Heart right ventricle (tissue), 16 donors: ENCODE measurements at regions not wholly inside any gene's neighbourhood (a gene's known extent, or its start where the extent isn't known, plus 50 kb on each side); places are given as distances from the start of the nearest gene placed in this dataset.

Experiments used
- ATAC-seq, 8 donors: fragments of 200-7000 bp; cut with Tn5 transposase; one replicate each; pipeline ENCODE4 v1.9.1; 2020; ENCODE audit warnings: mild to moderate bottlenecking in 8 of 8, moderate library complexity in 8 of 8, moderate number of reproducible peaks in 1 of 8
- DNase-seq, 2 donors: peaks; one replicate each; pipeline ENCODE4 v3.0.0-alpha.2; 2020
- H3K27ac ChIP-seq, 10 donors: fragments of 200-600 bp; sonication (generic) in 2 of 10; one replicate each; pipeline versions ENCODE4 v1.5.0 to v1.8.0; 2020 to 2022; ENCODE audit warnings: mild to moderate bottlenecking in 3 of 10
- H3K27me3 ChIP-seq, 7 donors: fragments of 200-600 bp; one replicate each; pipeline ENCODE4 v1.8.0; 2021 to 2022; ENCODE audit warnings: mild to moderate bottlenecking in 2 of 7
- H3K36me3 ChIP-seq, 9 donors: fragments of 200-600 bp; sonication (generic) in 1 of 9; one replicate each; pipeline versions ENCODE4 v1.5.0 to v1.8.0; 2020 to 2022; ENCODE audit warnings: mild to moderate bottlenecking in 2 of 9
- H3K4me1 ChIP-seq, 9 donors: fragments of 200-600 bp; sonication (generic) in 1 of 9; one replicate each; pipeline versions ENCODE4 v1.5.0 to v1.8.0; 2020 to 2022; ENCODE audit warnings: mild to moderate bottlenecking in 4 of 9
- H3K4me3 ChIP-seq, 10 donors: fragments of 200-600 bp; sonication (generic) in 2 of 10; one replicate each; pipeline versions ENCODE4 v1.5.0 to v1.8.0; 2020 to 2022; ENCODE audit warnings: mild to moderate bottlenecking in 7 of 10, moderate library complexity in 2 of 10
- H3K9me3 ChIP-seq, 11 donors: fragments of 200-600 bp in 10 of 11; sonication (generic) in 2 of 11; one replicate each; pipeline versions ENCODE4 v1.5.0 to v1.8.0; 2013 to 2022; ENCODE audit warnings: mild to moderate bottlenecking in 2 of 11, control low read depth in 1 of 11, moderate library complexity in 1 of 11
- CTCF ChIP-seq, 9 donors: fragments of 200-600 bp; sonication (generic) in 2 of 9; IDR thresholded peaks; one replicate each; pipeline versions ENCODE4 v1.5.0 to v1.8.0; 2021 to 2022; ENCODE audit warnings: antibody characterized with exemption in 9 of 9, mild to moderate bottlenecking in 5 of 9, moderate library complexity in 1 of 9
- WGBS, 2 donors: extraction: QIAGEN DNeasy Blood & Tissue Kit; methylation state at CpG; one replicate each; pipeline ENCODE4 v1.1.7; 2013; ENCODE audit warnings: inconsistent platforms in 1 of 2; 5-methylcytosine and 5-hydroxymethylcytosine counted together
- intact Hi-C, 10 donors: fragments of 100-400 bp; cut with DNase I; formaldehyde crosslinking; loops; one replicate each; pipeline versions ENCODE4 v1.11.1 to v1.14.2; 2022
- donor health status: Arrhythmogenic right ventricular cardiomyopathy.
- donor health status: ischemic (EF 13 %, LVEDD 7.1; RV severe dilation, severe dysfunction).
- donor health status: healthy with polysubstance abuse.
- donor health status: DM: no; HTN: yes; CAD: no.
- donor health status: DM: no; HTN: no; CAD: no.
- donor health status: ischemic (EF 25% LVEDD 6.9; RV normal size, moderate dysfunction).
- donor health status: ischemic (EF 25% LVEDD 5.7; RV mildly dilated, moderate dysfunction).
- donor health status: healthy.
- donor health status: DM: yes; HTN: yes; CAD: no.
- donor health status: Ischemic cardiomyopathy.
- donor health status: ischemic (EF 35%, LVEDD 5.7; RV mildly dilated, moderate dysfunction).
- donor health status: nonischemic (EF 11% LVEDD 7.7; RV severe dilation, severe dysfunction).
- donor health status: DM: yes; HTN: yes; CAD: no.
- donor health status: PGD.
- donor health status: ischemic (EF 29% LVEDD 5.4; RV normal size, mild dysfunction).
- donor health status: nonischemic (EF 23%, LVEDD 6.1; RV moderate dilation, normal function).

- Histone ChIP-seq H3K4me3 (no peak overlapping the region), H3K27ac (peak overlapping the region in 4 of 10 donors; percentile 15 to 56 (median 38)), H3K36me3 (no peaks in the 10 kb centered on the region), H3K4me1 (peaks cover 0 to 4% (median 0%) of the 10 kb centered on the region in 9 donors), H3K27me3 (no peaks in the 10 kb centered on the region), H3K9me3 (peaks cover 0 to 3% (median 0%) of the 10 kb centered on the region in 11 donors)
- WGBS, 2 donors, result 58 to 80% methylated on average over 4 of the region's 4 CpGs
- TF ChIP-seq CTCF (IDR thresholded peaks at IDR 0.05), result no peak
- DNase-seq, result peak; percentile 12 to 35
- intact Hi-C loops, result no loop called here
- peak in 6 of 8 donors; percentile 59 to 99 (median 92) for ATAC-seq
Measured at GRCh38 chr17:12365805-12366204, 299.9 kb upstream of the MYOCD start.

- intact Hi-C loops, result no loop called here
- no peak overlapping the region for H3K4me3 ChIP-seq
- TF ChIP-seq CTCF (IDR thresholded peaks at IDR 0.05), result no peak
- no peak overlapping the region for H3K27ac ChIP-seq
- DNase-seq (no peak), ATAC-seq (no peak)
- H3K4me1 ChIP-seq, result peaks cover 0 to 4% (median 0%) of the 10 kb centered on the region in 9 donors
- no peaks in the 10 kb centered on the region for H3K27me3 ChIP-seq
- peaks cover 0 to 16% (median 1%) of the 10 kb centered on the region in 11 donors for H3K9me3 ChIP-seq
- no peaks in the 10 kb centered on the region for H3K36me3 ChIP-seq
Measured at GRCh38 chr17:12369065-12369464, 296.6 kb upstream of the MYOCD start.

- Histone ChIP-seq H3K36me3 (no peaks in the 10 kb centered on the region), H3K4me3 (no peak overlapping the region), H3K4me1 (no peaks in the 10 kb centered on the region), H3K9me3 (peaks cover 0 to 28% (median 1%) of the 10 kb centered on the region in 11 donors), H3K27me3 (no peaks in the 10 kb centered on the region), H3K27ac (no peak overlapping the region)
- no peak for TF ChIP-seq CTCF (IDR thresholded peaks at IDR 0.05)
- ATAC-seq, result no peak
- DNase-seq, result no peak
- intact Hi-C loops, result no loop called here
- 67 to 77% methylated on average over 3 of the region's 3 CpGs for WGBS, 2 donors
Measured at GRCh38 chr17:12376276-12376675, 289.4 kb upstream of the MYOCD start.

GRCh38 chr17:12386225-12386624, 279.5 kb upstream of the MYOCD start:
- Histone ChIP-seq H3K4me1 (no peaks in the 10 kb centered on the region), H3K27ac (no peak overlapping the region), H3K27me3 (no peaks in the 10 kb centered on the region), H3K4me3 (no peak overlapping the region), H3K9me3 (peaks cover 0 to 14% (median 0%) of the 10 kb centered on the region in 11 donors), H3K36me3 (no peaks in the 10 kb centered on the region)
- no peak for DNase-seq
- WGBS, 2 donors, result 61 to 68% methylated on average over 1 of the region's 1 CpG
- TF ChIP-seq CTCF (IDR thresholded peaks at IDR 0.05), result no peak
- intact Hi-C loops, result no loop called here
- ATAC-seq, result no peak
